Stimulated activated CD4-positive, alpha-beta T cell treated with anti-CD3 and anti-CD28 coated beads, Interleukin-15, amount 100 ng/mL, for 48 hours (primary cell): ENCODE measurements at regions not wholly inside any gene's neighbourhood (a gene's known extent, or its start where the extent isn't known, plus 50 kb on each side); places are given as distances from the start of the nearest gene placed in this dataset.
"Not testable (repeated sequence)": the region's sequence is repeated elsewhere in the genome, so short reads cannot be mapped to it uniquely, and the experiment has no call there.

Experiments used
- DNase-seq, 2 donors: peaks; one replicate each; pipeline ENCODE4 v3.0.0-alpha.2; 2020; ENCODE audit warnings: low read depth in 2 of 2

GRCh38 chr9:75775166-75775565 lies 115.3 kb upstream of the PCSK5 start:
- no peak for DNase-seq

GRCh38 chr9:75775966-75776691 lies 114.3 kb upstream of the PCSK5 start:
- no peak for DNase-seq

GRCh38 chr9:75780185-75780584 lies 110.3 kb upstream of the PCSK5 start:
- no peak for DNase-seq

- no peak for DNase-seq
Measured at GRCh38 chr9:75788006-75788634, 102.4 kb upstream of the PCSK5 start.

- DNase-seq, result no peak
Measured at GRCh38 chr9:75797085-75797580, 93.3 kb upstream of the PCSK5 start.

- no peak for DNase-seq
Measured at GRCh38 chr9:75798505-75798904, 92.0 kb upstream of the PCSK5 start.

GRCh38 chr9:75803130-75803529 lies 87.3 kb upstream of the PCSK5 start:
- no peak for DNase-seq

- no peak for DNase-seq
Measured at GRCh38 chr9:75810063-75810462, 80.4 kb upstream of the PCSK5 start.

GRCh38 chr9:75811692-75812091 lies 78.8 kb upstream of the PCSK5 start:
- DNase-seq, result no peak

- no peak for DNase-seq
Measured at GRCh38 chr9:75812141-75812540, 78.3 kb upstream of the PCSK5 start.

GRCh38 chr9:75814667-75815066 lies 75.8 kb upstream of the PCSK5 start:
- no peak for DNase-seq

GRCh38 chr9:75820471-75821115 lies 69.9 kb upstream of the PCSK5 start:
- not testable (repeated sequence) for DNase-seq

GRCh38 chr9:75823151-75823550 lies 67.3 kb upstream of the PCSK5 start:
- no peak for DNase-seq

GRCh38 chr9:75824816-75825568 lies 65.5 kb upstream of the PCSK5 start:
- DNase-seq, result no peak

GRCh38 chr9:75826314-75826713 lies 64.2 kb upstream of the PCSK5 start:
- no peak for DNase-seq

- DNase-seq, result no peak
Measured at GRCh38 chr9:75830303-75830702, 60.2 kb upstream of the PCSK5 start.

GRCh38 chr9:75833778-75834177 lies 56.7 kb upstream of the PCSK5 start:
- DNase-seq, result no peak

- DNase-seq, result no peak
Measured at GRCh38 chr9:75834878-75835277, 55.6 kb upstream of the PCSK5 start.
